ENCODE measurements at regions not wholly inside any gene's neighbourhood (a gene's known extent, or its start where the extent isn't known, plus 50 kb on each side); places are given as distances from the start of the nearest gene placed in this dataset.

DNA sequence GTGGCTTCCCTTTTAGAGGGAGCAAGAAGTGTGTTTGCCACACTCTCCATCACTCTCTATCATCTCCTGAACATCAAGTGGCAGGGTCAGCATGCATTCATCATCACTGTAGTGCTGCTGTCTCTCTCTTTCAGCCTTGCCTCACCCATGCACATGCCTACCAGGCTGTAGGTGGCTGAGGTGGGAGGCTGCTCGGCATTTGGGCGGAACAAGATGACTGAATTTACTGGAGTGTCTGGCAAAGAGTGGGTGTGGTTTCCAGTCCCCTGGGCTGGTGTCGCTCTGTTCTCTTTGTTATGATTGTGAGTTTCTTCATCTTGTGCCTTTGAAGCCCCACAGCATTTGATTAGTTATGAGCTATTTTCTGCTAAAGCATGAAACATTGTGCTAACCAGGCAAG is 541.9 kb upstream of the EEF2KMT start:
- Mint-ChIP-seq H3K36me3 (no peaks in the 10 kb centered on the region), H3K9me3 (peaks cover 0 to 1% (median 0%) of the 10 kb centered on the region in 7 donors), H3K4me1 (no peaks in the 10 kb centered on the region), H3K27me3 (no peaks in the 10 kb centered on the region), H3K27ac (no peak overlapping the region), H3K4me3 (no peak overlapping the region)
- no peaks in the 10 kb centered on the region for H3K36me3 ChIP-seq (ENCODE audit: control insufficient read depth, insufficient read depth, low read length)
- ATAC-seq (ENCODE audit: low read depth in 2 of 2) (no peak), DNase-seq (no peak)
- H3K27me3 ChIP-seq (ENCODE audit: control insufficient read depth, insufficient read depth, low read length), result no peaks in the 10 kb centered on the region
- no peak overlapping the region for H3K4me3 ChIP-seq (ENCODE audit: low read depth, low read length)
- H3K27ac ChIP-seq (ENCODE audit: insufficient read depth, low read length, poor library complexity, severe bottlenecking), result no peak overlapping the region
- H3K4me1 ChIP-seq (ENCODE audit: control insufficient read depth, insufficient read depth, low read length, poor library complexity, severe bottlenecking), result no peaks in the 10 kb centered on the region
- H3K9me3 ChIP-seq (ENCODE audit: control insufficient read depth in 2 of 2, low read length in 2 of 2), result no peaks in the 10 kb centered on the region

GRCh38 chr16:5635331-5635730 is 537.7 kb upstream of the EEF2KMT start:
- Histone ChIP-seq H3K36me3 (ENCODE audit: control insufficient read depth, insufficient read depth, low read length) (no peaks in the 10 kb centered on the region), H3K4me1 (ENCODE audit: control insufficient read depth, insufficient read depth, low read length, poor library complexity, severe bottlenecking) (no peaks in the 10 kb centered on the region), H3K4me3 (ENCODE audit: low read depth, low read length) (no peak overlapping the region), H3K27ac (ENCODE audit: insufficient read depth, low read length, poor library complexity, severe bottlenecking) (no peak overlapping the region), H3K27me3 (ENCODE audit: control insufficient read depth, insufficient read depth, low read length) (no peaks in the 10 kb centered on the region), H3K9me3 (ENCODE audit: control insufficient read depth in 2 of 2, low read length in 2 of 2) (no peaks in the 10 kb centered on the region)
- H3K27me3 Mint-ChIP-seq, result peaks cover 4% of the 10 kb centered on the region
- ATAC-seq (ENCODE audit: low read depth in 2 of 2), result no peak
- H3K36me3 Mint-ChIP-seq, result no peaks in the 10 kb centered on the region
- H3K4me3 Mint-ChIP-seq, result no peak overlapping the region
- H3K9me3 Mint-ChIP-seq, result peaks cover 0 to 3% (median 0%) of the 10 kb centered on the region in 7 donors
- no peak overlapping the region for H3K27ac Mint-ChIP-seq
- no peak for DNase-seq
- no peaks in the 10 kb centered on the region for H3K4me1 Mint-ChIP-seq

GRCh38 chr16:5634666-5635180 is 537.1 kb upstream of the EEF2KMT start:
- Mint-ChIP-seq H3K27me3 (peaks cover 4% of the 10 kb centered on the region), H3K27ac (no peak overlapping the region), H3K4me1 (no peaks in the 10 kb centered on the region), H3K4me3 (no peak overlapping the region), H3K36me3 (no peaks in the 10 kb centered on the region), H3K9me3 (peaks cover 0 to 3% (median 0%) of the 10 kb centered on the region in 7 donors)
- Histone ChIP-seq H3K36me3 (ENCODE audit: control insufficient read depth, insufficient read depth, low read length) (no peaks in the 10 kb centered on the region), H3K9me3 (ENCODE audit: control insufficient read depth in 2 of 2, low read length in 2 of 2) (no peaks in the 10 kb centered on the region), H3K27ac (ENCODE audit: insufficient read depth, low read length, poor library complexity, severe bottlenecking) (no peak overlapping the region), H3K4me3 (ENCODE audit: low read depth, low read length) (no peak overlapping the region), H3K27me3 (ENCODE audit: control insufficient read depth, insufficient read depth, low read length) (no peaks in the 10 kb centered on the region), H3K4me1 (ENCODE audit: control insufficient read depth, insufficient read depth, low read length, poor library complexity, severe bottlenecking) (no peaks in the 10 kb centered on the region)
- ATAC-seq (ENCODE audit: low read depth in 2 of 2) (no peak), DNase-seq (no peak)

- Mint-ChIP-seq H3K4me1 (no peaks in the 10 kb centered on the region), H3K4me3 (no peak overlapping the region), H3K9me3 (peaks cover 0 to 5% (median 0%) of the 10 kb centered on the region in 7 donors), H3K27me3 (peaks cover 4% of the 10 kb centered on the region), H3K36me3 (no peaks in the 10 kb centered on the region), H3K27ac (no peak overlapping the region)
- Histone ChIP-seq H3K4me3 (ENCODE audit: low read depth, low read length) (no peak overlapping the region), H3K9me3 (ENCODE audit: control insufficient read depth in 2 of 2, low read length in 2 of 2) (peaks cover 0 to 4% of the 10 kb centered on the region in 2 experiments), H3K4me1 (ENCODE audit: control insufficient read depth, insufficient read depth, low read length, poor library complexity, severe bottlenecking) (no peaks in the 10 kb centered on the region), H3K27me3 (ENCODE audit: control insufficient read depth, insufficient read depth, low read length) (no peaks in the 10 kb centered on the region), H3K27ac (ENCODE audit: insufficient read depth, low read length, poor library complexity, severe bottlenecking) (no peak overlapping the region), H3K36me3 (ENCODE audit: control insufficient read depth, insufficient read depth, low read length) (no peaks in the 10 kb centered on the region)
- no peak for ATAC-seq (ENCODE audit: low read depth in 2 of 2)
- DNase-seq, result peak in 1 of 3 donors; percentile 13
Observed at GRCh38 chr16:5633845-5634440, 536.3 kb upstream of the EEF2KMT start.

- Histone ChIP-seq H3K27me3 (ENCODE audit: control insufficient read depth, insufficient read depth, low read length) (no peaks in the 10 kb centered on the region), H3K9me3 (ENCODE audit: control insufficient read depth in 2 of 2, low read length in 2 of 2) (peaks cover 0 to under 1% of the 10 kb centered on the region in 2 experiments), H3K4me3 (ENCODE audit: low read depth, low read length) (no peak overlapping the region), H3K36me3 (ENCODE audit: control insufficient read depth, insufficient read depth, low read length) (no peaks in the 10 kb centered on the region), H3K27ac (ENCODE audit: insufficient read depth, low read length, poor library complexity, severe bottlenecking) (no peak overlapping the region), H3K4me1 (ENCODE audit: control insufficient read depth, insufficient read depth, low read length, poor library complexity, severe bottlenecking) (no peaks in the 10 kb centered on the region)
- ATAC-seq (ENCODE audit: low read depth in 2 of 2) (no peak), DNase-seq (no peak)
- Mint-ChIP-seq H3K27ac (no peak overlapping the region), H3K4me1 (peaks cover 0 to 2% (median under 1%) of the 10 kb centered on the region in 4 donors), H3K9me3 (peaks cover 0 to 5% (median 3%) of the 10 kb centered on the region in 7 donors), H3K4me3 (no peak overlapping the region), H3K36me3 (no peaks in the 10 kb centered on the region), H3K27me3 (peaks cover 8% of the 10 kb centered on the region)
Observed at GRCh38 chr16:5622234-5622884, 524.8 kb upstream of the EEF2KMT start.

GRCh38 chr16:5621826-5622225 is 524.2 kb upstream of the EEF2KMT start:
- peaks cover 12% of the 10 kb centered on the region for H3K27me3 Mint-ChIP-seq
- peaks cover 0 to 5% (median 2%) of the 10 kb centered on the region in 7 donors for H3K9me3 Mint-ChIP-seq
- H3K27ac Mint-ChIP-seq, result no peak overlapping the region
- DNase-seq, result no peak
- H3K36me3 Mint-ChIP-seq, result no peaks in the 10 kb centered on the region
- no peaks in the 10 kb centered on the region for H3K27me3 ChIP-seq (ENCODE audit: control insufficient read depth, insufficient read depth, low read length)
- H3K4me3 Mint-ChIP-seq, result no peak overlapping the region
- peaks cover 0 to 7% (median 2%) of the 10 kb centered on the region in 4 donors for H3K4me1 Mint-ChIP-seq
- H3K4me1 ChIP-seq (ENCODE audit: control insufficient read depth, insufficient read depth, low read length, poor library complexity, severe bottlenecking), result no peaks in the 10 kb centered on the region
- no peak overlapping the region for H3K4me3 ChIP-seq (ENCODE audit: low read depth, low read length)
- H3K27ac ChIP-seq (ENCODE audit: insufficient read depth, low read length, poor library complexity, severe bottlenecking), result no peak overlapping the region
- no peak for ATAC-seq (ENCODE audit: low read depth in 2 of 2)
- H3K36me3 ChIP-seq (ENCODE audit: control insufficient read depth, insufficient read depth, low read length), result no peaks in the 10 kb centered on the region
- H3K9me3 ChIP-seq (ENCODE audit: control insufficient read depth in 2 of 2, low read length in 2 of 2), result no peaks in the 10 kb centered on the region

DNA sequence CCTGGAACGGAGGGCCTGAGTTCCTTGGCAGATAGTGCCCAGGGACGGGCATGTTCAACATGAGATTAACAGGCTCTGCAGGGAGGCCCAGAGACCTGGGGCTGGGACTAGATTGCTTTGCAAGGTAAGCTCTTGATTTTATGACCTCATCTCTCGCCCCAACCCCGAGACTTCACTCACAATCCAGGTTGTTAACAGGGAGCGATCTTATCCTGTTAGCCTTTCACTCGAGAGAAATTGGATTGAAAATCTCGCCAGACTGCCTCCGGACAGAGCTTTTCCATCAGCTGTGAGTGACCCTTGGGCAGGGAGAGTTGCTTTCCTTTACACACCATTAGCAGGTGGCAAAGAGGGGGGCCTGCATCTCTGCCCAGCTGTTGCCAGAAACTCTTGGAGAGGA is 521.7 kb upstream of the EEF2KMT start:
- no peak for ATAC-seq (ENCODE audit: low read depth in 2 of 2)
- no peak overlapping the region for H3K4me3 Mint-ChIP-seq

More for the DNA sequence above, 521.7 kb upstream of the EEF2KMT start:
- Mint-ChIP-seq H3K9me3 (peaks cover 0 to 5% (median 0%) of the 10 kb centered on the region in 7 donors), H3K27ac (no peak overlapping the region), H3K27me3 (peaks cover 12% of the 10 kb centered on the region), H3K36me3 (no peaks in the 10 kb centered on the region), H3K4me1 (peaks cover 0 to 8% (median 5%) of the 10 kb centered on the region in 4 donors)
- DNase-seq, result no peak
- H3K4me1 ChIP-seq (ENCODE audit: control insufficient read depth, insufficient read depth, low read length, poor library complexity, severe bottlenecking), result no peaks in the 10 kb centered on the region
- no peaks in the 10 kb centered on the region for H3K27me3 ChIP-seq (ENCODE audit: control insufficient read depth, insufficient read depth, low read length)
- H3K4me3 ChIP-seq (ENCODE audit: low read depth, low read length), result no peak overlapping the region
- H3K36me3 ChIP-seq (ENCODE audit: control insufficient read depth, insufficient read depth, low read length), result no peaks in the 10 kb centered on the region
- H3K9me3 ChIP-seq (ENCODE audit: control insufficient read depth in 2 of 2, low read length in 2 of 2), result no peaks in the 10 kb centered on the region
- H3K27ac ChIP-seq (ENCODE audit: insufficient read depth, low read length, poor library complexity, severe bottlenecking), result no peak overlapping the region
